IMR-90 (cell line): ENCODE measurements at regions not wholly inside any gene's neighbourhood (a gene's known extent, or its start where the extent isn't known, plus 50 kb on each side); places are given as distances from the start of the nearest gene placed in this dataset.

Experiments
- ATAC-seq: fragments of 200-7000 bp; cut with Tn5 transposase; 2 replicates; pipeline ENCODE4 v1.9.1; 2020; ENCODE audit warnings: low read depth, mild to moderate bottlenecking, moderate library complexity
- BruUV-seq: library from RNA; stranded (reverse); fragments of 400-500 nt; replicated peaks from 2 replicates; lab custom pipeline; 2021; lab: Mats Ljungman, UMichigan
- CTCF ChIA-PET: fragments of 300-600 bp; formaldehyde crosslinking; extraction: SDS; loops from one replicate; lab custom pipeline; 2021; ENCODE audit warnings: antibody characterized with exemption; lab: Yijun Ruan, JAX
- POLR2A ChIA-PET: fragments of 300-600 bp; sonication (Branson Sonifier 250); formaldehyde crosslinking; loops from one replicate; lab custom pipeline; 2022; ENCODE audit warnings: antibody characterized with exemption; ENCODE audit not compliant: unreplicated experiment; lab: Charles Lee
- DNase-seq: peaks from one replicate; pipeline ENCODE4 v3.0.0; 2013
- H2AFZ ChIP-seq: replicated peaks from 2 replicates; pipeline ENCODE3; 2013; ENCODE audit warnings: low read length, mild to moderate bottlenecking; ENCODE audit not compliant: poor library complexity
- H2AK5ac ChIP-seq: 2 replicates; pipeline ENCODE4 v1.6.1; 2013; ENCODE audit warnings: low read depth, low read length, inconsistent platforms
- H2AK9ac ChIP-seq: replicated peaks from 2 replicates; pipeline ENCODE3; 2013; ENCODE audit warnings: mild to moderate bottlenecking, low read depth, low read length, moderate library complexity; ENCODE audit not compliant: poor library complexity
- H2BK120ac ChIP-seq: 2 replicates; pipeline ENCODE4 v1.6.1; 2013; ENCODE audit warnings: low read depth, low read length, inconsistent platforms
- H2BK15ac ChIP-seq: 3 replicates; pipeline ENCODE4 v1.6.1; 2013; ENCODE audit warnings: low read depth, low read length, inconsistent platforms
- H2BK20ac ChIP-seq: 2 replicates; pipeline ENCODE4 v1.6.1; 2013; ENCODE audit warnings: low read depth, mild to moderate bottlenecking, inconsistent platforms, low read length, moderate library complexity
- H2BK5ac ChIP-seq: 2 replicates; pipeline ENCODE4 v1.6.1; 2013; ENCODE audit warnings: mild to moderate bottlenecking, low read depth, low read length, inconsistent platforms; ENCODE audit not compliant: poor library complexity, severe bottlenecking
- H3K14ac ChIP-seq: replicated peaks from 2 replicates; pipeline ENCODE4 v1.6.1; 2013; ENCODE audit warnings: low read depth, low read length, inconsistent platforms
- H3K18ac ChIP-seq: 2 replicates; pipeline ENCODE4 v1.6.1; 2013; ENCODE audit warnings: low read depth, low read length, control low read depth
- H3K23ac ChIP-seq: 2 replicates; pipeline ENCODE4 v1.6.1; 2013; ENCODE audit warnings: low read depth, low read length, inconsistent platforms
- H3K27ac ChIP-seq: 2 replicates; pipeline ENCODE4 v1.5.1; 2013; ENCODE audit warnings: mild to moderate bottlenecking, control low read depth, low read length; ENCODE audit not compliant: insufficient read depth
- H3K27me3 ChIP-seq: 2 replicates; pipeline ENCODE4 v1.6.1; 2013; ENCODE audit warnings: low read length; ENCODE audit not compliant: control insufficient read depth, insufficient read depth
- H3K36me3 ChIP-seq: 2 replicates; pipeline ENCODE4 v1.6.1; 2013; ENCODE audit warnings: low read length, mixed read lengths; ENCODE audit not compliant: control insufficient read depth, insufficient read depth
- H3K4ac ChIP-seq: 2 replicates; pipeline ENCODE4 v1.6.1; 2013; ENCODE audit warnings: low read depth, low read length, inconsistent platforms
- H3K4me1 ChIP-seq: 2 replicates; pipeline ENCODE4 v1.6.1; 2013; ENCODE audit warnings: low read length, mixed read lengths; ENCODE audit not compliant: control insufficient read depth, insufficient read depth
- H3K4me2 ChIP-seq: 2 replicates; pipeline ENCODE4 v1.6.1; 2013; ENCODE audit warnings: low read depth, mild to moderate bottlenecking, control low read depth, low read length, moderate library complexity
- H3K4me3 ChIP-seq: 2 replicates; pipeline ENCODE4 v1.5.1; 2013; ENCODE audit warnings: low read depth, mild to moderate bottlenecking, control low read depth, low read length, moderate library complexity; ENCODE audit not compliant: insufficient read depth
- H3K56ac ChIP-seq: 2 replicates; pipeline ENCODE4 v1.6.1; 2013; ENCODE audit warnings: low read length, inconsistent platforms; ENCODE audit not compliant: insufficient read depth; ENCODE audit errors: extremely low read depth
- H3K79me1 ChIP-seq, 2 experiments: 2 replicates each; pipeline ENCODE4 v1.6.1; 2013; ENCODE audit warnings: low read length in 2 of 2, inconsistent platforms in 1 of 2, low read depth in 1 of 2
- H3K9ac ChIP-seq: 2 replicates; pipeline ENCODE4 v1.6.1; 2013; ENCODE audit warnings: low read depth, low read length, control low read depth
- H3K9me1 ChIP-seq: 2 replicates; pipeline ENCODE4 v1.6.1; 2013; ENCODE audit warnings: low read length, inconsistent platforms; ENCODE audit not compliant: insufficient read depth
- H3K9me3 ChIP-seq: 2 replicates; pipeline ENCODE4 v1.6.1; 2013; ENCODE audit warnings: low read length; ENCODE audit not compliant: control insufficient read depth, insufficient read depth
- H4K20me1 ChIP-seq: 2 replicates; pipeline ENCODE4 v1.6.1; 2013; ENCODE audit warnings: low read length, inconsistent platforms; ENCODE audit not compliant: insufficient read depth
- H4K5ac ChIP-seq: 2 replicates; pipeline ENCODE4 v1.6.1; 2013; ENCODE audit warnings: mild to moderate bottlenecking, low read depth, low read length, control low read depth
- H4K8ac ChIP-seq, 2 experiments: 2 replicates each; pipeline ENCODE4 v1.6.1; 2013; ENCODE audit warnings: low read depth in 2 of 2, low read length in 2 of 2, control low read depth in 1 of 2, inconsistent platforms in 1 of 2
- H4K91ac ChIP-seq: 2 replicates; pipeline ENCODE4 v1.6.1; 2013; ENCODE audit warnings: low read depth, low read length, inconsistent platforms; ENCODE audit not compliant: insufficient read depth
- BHLHE40 ChIP-seq: fragments of 150-350 bp; IDR thresholded peaks from 2 replicates; pipeline ENCODE4 v1.6.1; 2016; ENCODE audit warnings: mild to moderate bottlenecking, low read depth, low read length
- CEBPB ChIP-seq: IDR thresholded peaks from 2 replicates; pipeline ENCODE4 v1.6.1; 2012; ENCODE audit warnings: low read depth, low read length, improper control_type of control experiment
- CHD1 ChIP-seq: IDR thresholded peaks from 2 replicates; pipeline ENCODE4 v1.6.1; 2012; ENCODE audit warnings: low read depth, low read length, improper control_type of control experiment
- FOS ChIP-seq: fragments of 150-350 bp; IDR thresholded peaks from 2 replicates; pipeline ENCODE4 v1.6.1; 2016; ENCODE audit warnings: low read depth, low read length
- MAFK ChIP-seq: IDR thresholded peaks from 2 replicates; pipeline ENCODE4 v1.6.1; 2012; ENCODE audit warnings: low read depth, low read length, improper control_type of control experiment
- MAZ ChIP-seq: IDR thresholded peaks from 2 replicates; pipeline ENCODE4 v1.6.1; 2012; ENCODE audit warnings: low read depth, mild to moderate bottlenecking, low read length, improper control_type of control experiment, moderate library complexity, borderline replicate concordance
- MXI1 ChIP-seq: IDR thresholded peaks from 2 replicates; pipeline ENCODE4 v1.6.1; 2012; ENCODE audit warnings: low read depth, mild to moderate bottlenecking, low read length, moderate library complexity, borderline replicate concordance
- NFE2L2 ChIP-seq: fragments of 150-350 bp; IDR thresholded peaks from 2 replicates; pipeline ENCODE4 v1.6.1; 2016; ENCODE audit warnings: low read depth, mild to moderate bottlenecking, low read length
- POLR2A ChIP-seq: IDR thresholded peaks from 2 replicates; pipeline ENCODE4 v1.6.1; 2012; ENCODE audit warnings: mild to moderate bottlenecking, low read depth, low read length
- RAD21 ChIP-seq: IDR thresholded peaks from 2 replicates; pipeline ENCODE4 v1.6.1; 2012; ENCODE audit warnings: low read length, improper control_type of control experiment
- RCOR1 ChIP-seq: IDR thresholded peaks from 2 replicates; pipeline ENCODE4 v1.6.1; 2012; ENCODE audit warnings: mild to moderate bottlenecking, low read length, improper control_type of control experiment; ENCODE audit not compliant: insufficient replicate concordance
- RFX5 ChIP-seq: IDR thresholded peaks from 2 replicates; pipeline ENCODE4 v1.8.0; 2012; ENCODE audit warnings: low read depth, mild to moderate bottlenecking, low read length, moderate library complexity
- SMC3 ChIP-seq: fragments of 150-350 bp; IDR thresholded peaks from 2 replicates; pipeline ENCODE4 v1.6.1; 2016; ENCODE audit warnings: low read depth, mild to moderate bottlenecking, antibody characterized with exemption, low read length, moderate library complexity
- USF2 ChIP-seq: fragments of 150-350 bp; IDR thresholded peaks from 2 replicates; pipeline ENCODE4 v1.6.1; 2017; ENCODE audit warnings: mild to moderate bottlenecking, antibody characterized with exemption, low read length, low read depth
- WGBS, 2 experiments: methylation state at CpG; one replicate each; pipeline versions ENCODE4 v1.1.5 to v1.1.7; 2013; ENCODE audit warnings: missing lambda C conversion rate in 2 of 2; ENCODE audit not compliant: insufficient read length in 1 of 2; ENCODE audit errors: extremely low coverage in 2 of 2; 5-methylcytosine and 5-hydroxymethylcytosine counted together
- dilution Hi-C: fragments of 300-500 bp; cut with HindIII; formaldehyde crosslinking; loops from one replicate; pipeline ENCODE4 v1.14.3; 2018; ENCODE audit warnings: low sequenced_read_pairs; ENCODE audit not compliant: unreplicated experiment
- in situ Hi-C: fragments of 300-500 bp; cut with MboI; formaldehyde crosslinking; loops from 3 replicates; pipeline ENCODE4 v1.14.3; 2019; ENCODE audit warnings: low sequenced_read_pairs, inconsistent platforms, mixed read lengths
- intact Hi-C: fragments of 100-400 bp; cut with micrococcal nuclease; formaldehyde crosslinking; loops from 2 replicates; pipeline ENCODE4 v1.10.0; 2022
- TF ChIP-seq, protein P1 (sequence below): conservative IDR thresholded peaks from 2 replicates; pipeline ENCODE4 v1.5.1; 2012; ENCODE audit warnings: mild to moderate bottlenecking, low read depth, low read length, improper control_type of control experiment
- TF ChIP-seq, protein P2 (sequence below): fragments of 150-350 bp; IDR thresholded peaks from 2 replicates; pipeline ENCODE4 v1.6.1; 2016; ENCODE audit warnings: low read depth, mild to moderate bottlenecking, low read length, moderate library complexity, borderline replicate concordance

GRCh38 chr14:30303350-30303749 lies 255.6 kb upstream of the G2E3 start:
- Histone ChIP-seq H3K14ac (no peak overlapping the region), H4K20me1 (no peaks in the 10 kb centered on the region), H2AK9ac (no peak overlapping the region), H3K9me1 (no peaks in the 10 kb centered on the region), H2AK5ac (no peak overlapping the region), H3K27me3 (peaks cover 11% of the 10 kb centered on the region), H3K56ac (no peak overlapping the region), H3K4me2 (no peak overlapping the region), H3K27ac (no peak overlapping the region), H2BK20ac (no peak overlapping the region), H4K5ac (no peak overlapping the region), H3K4ac (no peak overlapping the region), H3K4me3 (no peak overlapping the region), H4K91ac (no peak overlapping the region), H3K9me3 (no peaks in the 10 kb centered on the region), H2BK120ac (no peak overlapping the region), H3K9ac (no peak overlapping the region), H2BK15ac (no peak overlapping the region), H2AFZ (no peak overlapping the region), H3K23ac (no peak overlapping the region), H3K36me3 (no peaks in the 10 kb centered on the region), H3K79me1 (no peaks in the 10 kb centered on the region), H3K18ac (no peak overlapping the region), H4K8ac (no peak overlapping the region), H3K4me1 (no peaks in the 10 kb centered on the region; the same call in 1 of the 2 replicates), H2BK5ac (no peak overlapping the region)
- ATAC-seq (no peak), DNase-seq (no peak)
- CTCF ChIA-PET: no interaction called here
- in situ Hi-C loops (no loop called here), intact Hi-C loops (no loop called here), dilution Hi-C loops (no loop called here)
- TF ChIP-seq MAZ: no peak
- no peak for TF ChIP-seq BHLHE40
- TF ChIP-seq RFX5: no peak
- no peak for TF ChIP-seq SMC3
- TF ChIP-seq, protein P1, sequence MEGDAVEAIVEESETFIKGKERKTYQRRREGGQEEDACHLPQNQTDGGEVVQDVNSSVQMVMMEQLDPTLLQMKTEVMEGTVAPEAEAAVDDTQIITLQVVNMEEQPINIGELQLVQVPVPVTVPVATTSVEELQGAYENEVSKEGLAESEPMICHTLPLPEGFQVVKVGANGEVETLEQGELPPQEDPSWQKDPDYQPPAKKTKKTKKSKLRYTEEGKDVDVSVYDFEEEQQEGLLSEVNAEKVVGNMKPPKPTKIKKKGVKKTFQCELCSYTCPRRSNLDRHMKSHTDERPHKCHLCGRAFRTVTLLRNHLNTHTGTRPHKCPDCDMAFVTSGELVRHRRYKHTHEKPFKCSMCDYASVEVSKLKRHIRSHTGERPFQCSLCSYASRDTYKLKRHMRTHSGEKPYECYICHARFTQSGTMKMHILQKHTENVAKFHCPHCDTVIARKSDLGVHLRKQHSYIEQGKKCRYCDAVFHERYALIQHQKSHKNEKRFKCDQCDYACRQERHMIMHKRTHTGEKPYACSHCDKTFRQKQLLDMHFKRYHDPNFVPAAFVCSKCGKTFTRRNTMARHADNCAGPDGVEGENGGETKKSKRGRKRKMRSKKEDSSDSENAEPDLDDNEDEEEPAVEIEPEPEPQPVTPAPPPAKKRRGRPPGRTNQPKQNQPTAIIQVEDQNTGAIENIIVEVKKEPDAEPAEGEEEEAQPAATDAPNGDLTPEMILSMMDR: no peak
- TF ChIP-seq, protein P2, sequence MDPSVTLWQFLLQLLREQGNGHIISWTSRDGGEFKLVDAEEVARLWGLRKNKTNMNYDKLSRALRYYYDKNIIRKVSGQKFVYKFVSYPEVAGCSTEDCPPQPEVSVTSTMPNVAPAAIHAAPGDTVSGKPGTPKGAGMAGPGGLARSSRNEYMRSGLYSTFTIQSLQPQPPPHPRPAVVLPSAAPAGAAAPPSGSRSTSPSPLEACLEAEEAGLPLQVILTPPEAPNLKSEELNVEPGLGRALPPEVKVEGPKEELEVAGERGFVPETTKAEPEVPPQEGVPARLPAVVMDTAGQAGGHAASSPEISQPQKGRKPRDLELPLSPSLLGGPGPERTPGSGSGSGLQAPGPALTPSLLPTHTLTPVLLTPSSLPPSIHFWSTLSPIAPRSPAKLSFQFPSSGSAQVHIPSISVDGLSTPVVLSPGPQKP: no peak
- TF ChIP-seq POLR2A: no peak
- no peak for TF ChIP-seq CHD1
- TF ChIP-seq MAFK: no peak
- TF ChIP-seq CEBPB: no peak
- no peak for TF ChIP-seq RCOR1
- no peak for TF ChIP-seq RAD21
- no peak for TF ChIP-seq MXI1
- TF ChIP-seq USF2: no peak
- no peak for TF ChIP-seq FOS
- no peak for TF ChIP-seq NFE2L2
- POLR2A ChIA-PET: no interaction called here
- WGBS, 2 experiments: 10% methylated on average over 1 of the region's 1 CpG; no CpG with 5 or more reads in 1 of the 2 experiments
- BruUV-seq: no TSS peak
